ENCODE measurements at regions not wholly inside any gene's neighbourhood (a gene's known extent, or its start where the extent isn't known, plus 50 kb on each side); places are given as distances from the start of the nearest gene placed in this dataset.
"Not testable (repeated sequence)": the region's sequence is repeated elsewhere in the genome, so short reads cannot be mapped to it uniquely, and the experiment has no call there.

GRCh38 chrX:3876393-3876792 is 162.9 kb upstream of the PRKX start:
- not testable (repeated sequence) for DNase-seq (ENCODE audit: low read depth in 2 of 3, low spot score in 2 of 3)

GRCh38 chrX:3875638-3876037 is 162.2 kb upstream of the PRKX start:
- not testable (repeated sequence) for DNase-seq (ENCODE audit: low read depth in 2 of 3, low spot score in 2 of 3)

GRCh38 chrX:3872226-3872879 is 158.9 kb upstream of the PRKX start:
- DNase-seq (ENCODE audit: low read depth in 2 of 3, low spot score in 2 of 3) = not testable (repeated sequence)

GRCh38 chrX:3867067-3867831 is 153.8 kb upstream of the PRKX start:
- DNase-seq (ENCODE audit: low read depth in 2 of 3, low spot score in 2 of 3) = not testable (repeated sequence)

GRCh38 chrX:3858332-3858731 is 144.9 kb upstream of the PRKX start:
- DNase-seq (ENCODE audit: low read depth in 2 of 3, low spot score in 2 of 3) = not testable (repeated sequence)

- DNase-seq (ENCODE audit: low read depth in 2 of 3, low spot score in 2 of 3) = not testable (repeated sequence)
Observed at GRCh38 chrX:3843522-3844145, 130.2 kb upstream of the PRKX start.

- DNase-seq (ENCODE audit: low read depth in 2 of 3, low spot score in 2 of 3) = peak in 2 of 3 experiments; percentile 14
Observed at GRCh38 chrX:3842822-3843521, 129.5 kb upstream of the PRKX start.

- not testable (repeated sequence) for DNase-seq (ENCODE audit: low read depth in 2 of 3, low spot score in 2 of 3)
Observed at GRCh38 chrX:3838754-3839153, 125.3 kb upstream of the PRKX start.

GRCh38 chrX:3837958-3838643 is 124.7 kb upstream of the PRKX start:
- DNase-seq (ENCODE audit: low read depth in 2 of 3, low spot score in 2 of 3) = not testable (repeated sequence)

GRCh38 chrX:3837211-3837610 is 123.8 kb upstream of the PRKX start:
- not testable (repeated sequence) for DNase-seq (ENCODE audit: low read depth in 2 of 3, low spot score in 2 of 3)

- DNase-seq (ENCODE audit: low read depth in 2 of 3, low spot score in 2 of 3) = not testable (repeated sequence)
Observed at GRCh38 chrX:3833761-3834542, 120.5 kb upstream of the PRKX start.

GRCh38 chrX:3830020-3830419 is 116.6 kb upstream of the PRKX start:
- DNase-seq (ENCODE audit: low read depth in 2 of 3, low spot score in 2 of 3) = not testable (repeated sequence)

GRCh38 chrX:3829041-3829531 is 115.6 kb upstream of the PRKX start:
- DNase-seq (ENCODE audit: low read depth in 2 of 3, low spot score in 2 of 3) = not testable (repeated sequence)

GRCh38 chrX:3828378-3829040 is 115.1 kb upstream of the PRKX start:
- DNase-seq (ENCODE audit: low read depth in 2 of 3, low spot score in 2 of 3) = not testable (repeated sequence)

GRCh38 chrX:3824008-3824407 is 110.6 kb upstream of the PRKX start:
- DNase-seq (ENCODE audit: low read depth in 2 of 3, low spot score in 2 of 3) = not testable (repeated sequence)

- DNase-seq (ENCODE audit: low read depth in 2 of 3, low spot score in 2 of 3) = no peak
Observed at GRCh38 chrX:3820167-3820566, 106.7 kb upstream of the PRKX start.

- DNase-seq (ENCODE audit: low read depth in 2 of 3, low spot score in 2 of 3) = not testable (repeated sequence)
Observed at GRCh38 chrX:3817480-3817879, 104.0 kb upstream of the PRKX start.

- peak; percentile 4 to 36 (median 35) for DNase-seq (ENCODE audit: low read depth in 2 of 3, low spot score in 2 of 3)
Observed at GRCh38 chrX:3815896-3816664, 102.6 kb upstream of the PRKX start.

Measured in activated CD8-positive, alpha-beta memory T cell treated with anti-CD3 and anti-CD28 coated beads for 48 hours (primary cell).